ENCODE measurements at regions not wholly inside any gene's neighbourhood (a gene's known extent, or its start where the extent isn't known, plus 50 kb on each side); places are given as distances from the start of the nearest gene placed in this dataset.
"Not testable (repeated sequence)": the region's sequence is repeated elsewhere in the genome, so short reads cannot be mapped to it uniquely, and the experiment has no call there.

DNA sequence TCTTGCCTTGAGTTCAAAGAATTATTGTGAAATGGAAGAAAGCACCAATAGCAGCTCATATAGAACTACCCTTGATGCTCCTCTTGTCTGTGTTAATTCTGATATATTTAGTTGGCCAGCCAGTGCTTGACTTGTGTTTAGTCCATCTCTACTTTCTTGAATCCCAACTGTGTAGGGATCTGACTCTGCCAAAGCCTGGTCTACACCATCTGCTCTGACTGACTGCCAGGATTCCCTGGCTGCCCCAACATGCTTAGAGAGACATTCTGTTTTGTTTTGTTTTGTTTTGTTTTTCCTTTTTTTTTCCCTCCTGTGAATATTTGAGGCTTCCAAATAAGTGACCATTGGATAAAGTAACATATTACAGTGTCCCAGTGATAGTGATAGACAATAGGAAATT lies 953.7 kb upstream of the MANEA start:
- Histone ChIP-seq H3K4me1 (ENCODE audit: control insufficient read depth in 1 of 2, insufficient read depth in 2 of 2, low read length in 2 of 2) (no peaks in the 10 kb centered on the region), H3K4me3 (ENCODE audit: low read depth in 1 of 2, low read length in 2 of 2) (no peak overlapping the region), H3K27me3 (ENCODE audit: low read depth, low read length) (no peaks in the 10 kb centered on the region), H3K36me3 (ENCODE audit: control insufficient read depth in 1 of 2, insufficient read depth in 2 of 2, low read length in 2 of 2) (no peaks in the 10 kb centered on the region), H3K27ac (ENCODE audit: low read length) (no peak overlapping the region), H3K9me3 (ENCODE audit: control insufficient read depth in 1 of 2, low read length in 2 of 2) (no peaks in the 10 kb centered on the region)

GRCh38 chr6:94622783-94623182 lies 954.6 kb upstream of the MANEA start:
- Histone ChIP-seq H3K36me3 (ENCODE audit: control insufficient read depth in 1 of 2, insufficient read depth in 2 of 2, low read length in 2 of 2) (no peaks in the 10 kb centered on the region), H3K9me3 (ENCODE audit: control insufficient read depth in 1 of 2, low read length in 2 of 2) (no peaks in the 10 kb centered on the region), H3K4me3 (ENCODE audit: low read depth in 1 of 2, low read length in 2 of 2) (no peak overlapping the region), H3K27me3 (ENCODE audit: low read depth, low read length) (no peaks in the 10 kb centered on the region), H3K4me1 (ENCODE audit: control insufficient read depth in 1 of 2, insufficient read depth in 2 of 2, low read length in 2 of 2) (no peaks in the 10 kb centered on the region), H3K27ac (ENCODE audit: low read length) (no peak overlapping the region)

GRCh38 chr6:94600636-94601035 lies 976.7 kb upstream of the MANEA start:
- Histone ChIP-seq H3K27ac (ENCODE audit: low read length) (no peak overlapping the region), H3K4me1 (ENCODE audit: control insufficient read depth in 1 of 2, insufficient read depth in 2 of 2, low read length in 2 of 2) (no peaks in the 10 kb centered on the region), H3K9me3 (ENCODE audit: control insufficient read depth in 1 of 2, low read length in 2 of 2) (no peaks in the 10 kb centered on the region), H3K27me3 (ENCODE audit: low read depth, low read length) (no peaks in the 10 kb centered on the region), H3K4me3 (ENCODE audit: low read depth in 1 of 2, low read length in 2 of 2) (no peak overlapping the region), H3K36me3 (ENCODE audit: control insufficient read depth in 1 of 2, insufficient read depth in 2 of 2, low read length in 2 of 2) (no peaks in the 10 kb centered on the region)

DNA sequence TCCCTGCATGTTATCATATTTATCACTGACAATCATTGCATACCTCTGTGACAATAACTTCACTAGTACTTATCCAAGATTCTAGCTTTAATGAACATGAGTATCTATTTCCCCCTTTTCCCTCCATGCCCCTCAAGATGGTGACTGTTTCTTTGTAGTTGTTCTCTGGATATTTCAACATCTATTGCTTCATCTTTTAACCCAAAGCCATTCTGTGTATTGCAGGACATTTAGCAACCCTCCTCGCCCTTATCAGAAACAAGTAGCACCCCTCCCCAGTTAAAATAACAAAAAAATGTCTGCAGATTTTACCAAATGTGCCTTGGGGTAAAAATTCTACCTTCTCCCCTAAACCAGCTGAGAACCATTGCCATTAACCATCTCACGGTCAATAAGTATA lies 979.8 kb upstream of the MANEA start:
- H3K36me3 ChIP-seq (ENCODE audit: control insufficient read depth in 1 of 2, insufficient read depth in 2 of 2, low read length in 2 of 2) = no peaks in the 10 kb centered on the region
- no peaks in the 10 kb centered on the region for H3K9me3 ChIP-seq (ENCODE audit: control insufficient read depth in 1 of 2, low read length in 2 of 2)
- H3K4me1 ChIP-seq (ENCODE audit: control insufficient read depth in 1 of 2, insufficient read depth in 2 of 2, low read length in 2 of 2) = no peaks in the 10 kb centered on the region
- H3K27me3 ChIP-seq (ENCODE audit: low read depth, low read length) = no peaks in the 10 kb centered on the region
- no peak overlapping the region for H3K4me3 ChIP-seq (ENCODE audit: low read depth in 1 of 2, low read length in 2 of 2)
- no peak overlapping the region for H3K27ac ChIP-seq (ENCODE audit: low read length)

- Histone ChIP-seq H3K36me3 (ENCODE audit: control insufficient read depth in 1 of 2, insufficient read depth in 2 of 2, low read length in 2 of 2) (no peaks in the 10 kb centered on the region), H3K27ac (ENCODE audit: low read length) (no peak overlapping the region), H3K9me3 (ENCODE audit: control insufficient read depth in 1 of 2, low read length in 2 of 2) (no peaks in the 10 kb centered on the region)
Observed at GRCh38 chr6:94590416-94590815, 986.9 kb upstream of the MANEA start.

DNA sequence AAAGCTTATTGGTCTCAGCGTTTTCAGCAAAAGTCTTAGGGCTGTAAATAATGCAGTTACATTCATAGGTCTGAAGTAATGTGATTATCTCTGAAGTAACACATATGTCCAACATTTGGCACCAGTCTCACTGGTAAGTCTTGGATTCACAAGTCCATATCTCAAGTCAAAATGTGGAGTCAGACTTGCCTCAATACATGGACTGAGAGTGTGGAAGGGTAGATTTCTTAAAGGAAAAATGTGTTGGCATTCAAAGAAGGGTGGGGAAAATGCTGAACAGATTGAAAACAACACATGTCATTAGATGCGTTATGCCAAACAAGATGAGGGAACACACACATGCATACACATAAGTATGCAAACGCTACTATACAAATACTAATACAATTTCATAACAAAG lies 989.0 kb upstream of the MANEA start:
- no peaks in the 10 kb centered on the region for H3K9me3 ChIP-seq (ENCODE audit: control insufficient read depth in 1 of 2, low read length in 2 of 2)
- H3K4me1 ChIP-seq (ENCODE audit: control insufficient read depth in 1 of 2, insufficient read depth in 2 of 2, low read length in 2 of 2) = no peaks in the 10 kb centered on the region
- H3K4me3 ChIP-seq (ENCODE audit: low read depth in 1 of 2, low read length in 2 of 2) = no peak overlapping the region
- H3K27ac ChIP-seq (ENCODE audit: low read length) = no peak overlapping the region
- no peaks in the 10 kb centered on the region for H3K27me3 ChIP-seq (ENCODE audit: low read depth, low read length)
- no peaks in the 10 kb centered on the region for H3K36me3 ChIP-seq (ENCODE audit: control insufficient read depth in 1 of 2, insufficient read depth in 2 of 2, low read length in 2 of 2)

More at GRCh38 chr6:94590416-94590815, 986.9 kb upstream of the MANEA start:
- Histone ChIP-seq H3K27me3 (ENCODE audit: low read depth, low read length) (no peaks in the 10 kb centered on the region), H3K4me3 (ENCODE audit: low read depth in 1 of 2, low read length in 2 of 2) (no peak overlapping the region), H3K4me1 (ENCODE audit: control insufficient read depth in 1 of 2, insufficient read depth in 2 of 2, low read length in 2 of 2) (no peaks in the 10 kb centered on the region)

DNA sequence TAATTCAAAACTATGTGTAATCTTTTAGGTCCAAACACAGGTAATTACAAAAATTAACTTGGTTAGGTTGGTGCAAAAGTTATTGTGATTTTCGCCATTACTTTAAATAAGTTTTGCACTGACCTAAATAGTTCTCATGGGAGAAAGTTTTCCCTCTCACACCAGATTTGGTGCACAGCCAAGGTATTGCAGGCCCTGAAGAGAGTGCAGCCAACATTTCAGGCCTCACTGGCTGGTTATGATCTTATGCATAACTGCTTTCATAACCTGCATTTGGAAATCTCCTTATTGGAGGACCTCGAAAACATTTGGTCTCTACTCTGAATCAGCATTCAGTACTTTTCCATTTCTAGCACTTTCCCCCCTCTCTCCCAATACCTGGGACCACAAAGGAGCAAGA lies 993.1 kb upstream of the MANEA start:
- Histone ChIP-seq H3K36me3 (ENCODE audit: control insufficient read depth in 1 of 2, insufficient read depth in 2 of 2, low read length in 2 of 2) (no peaks in the 10 kb centered on the region), H3K4me1 (ENCODE audit: control insufficient read depth in 1 of 2, insufficient read depth in 2 of 2, low read length in 2 of 2) (no peaks in the 10 kb centered on the region), H3K9me3 (ENCODE audit: control insufficient read depth in 1 of 2, low read length in 2 of 2) (no peaks in the 10 kb centered on the region), H3K27ac (ENCODE audit: low read length) (no peak overlapping the region), H3K4me3 (ENCODE audit: low read depth in 1 of 2, low read length in 2 of 2) (no peak overlapping the region), H3K27me3 (ENCODE audit: low read depth, low read length) (no peaks in the 10 kb centered on the region)

DNA sequence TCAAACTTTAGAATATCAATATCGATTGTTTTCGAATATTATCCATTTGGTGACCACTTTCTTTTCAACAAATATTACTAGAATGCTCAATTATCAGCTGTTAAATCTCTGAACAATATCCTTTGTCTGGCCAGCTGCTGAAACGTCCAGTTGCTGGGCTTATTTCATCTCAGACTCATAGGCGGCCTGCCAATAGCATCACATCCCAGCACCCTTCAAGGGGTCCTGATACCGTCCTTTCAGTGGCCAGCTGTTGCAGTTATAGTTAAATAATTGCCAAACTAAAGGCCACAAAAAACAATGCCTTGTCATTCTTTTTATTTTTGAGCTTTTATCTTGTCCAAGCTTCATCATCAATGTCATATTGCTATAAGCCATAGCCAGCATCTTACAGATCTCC lies 1006.8 kb upstream of the MANEA start:
- Histone ChIP-seq H3K4me1 (ENCODE audit: control insufficient read depth in 1 of 2, insufficient read depth in 2 of 2, low read length in 2 of 2) (no peaks in the 10 kb centered on the region), H3K36me3 (ENCODE audit: control insufficient read depth in 1 of 2, insufficient read depth in 2 of 2, low read length in 2 of 2) (no peaks in the 10 kb centered on the region), H3K27me3 (ENCODE audit: low read depth, low read length) (no peaks in the 10 kb centered on the region), H3K4me3 (ENCODE audit: low read depth in 1 of 2, low read length in 2 of 2) (no peak overlapping the region), H3K27ac (ENCODE audit: low read length) (no peak overlapping the region), H3K9me3 (ENCODE audit: control insufficient read depth in 1 of 2, low read length in 2 of 2) (no peaks in the 10 kb centered on the region)

- H3K36me3 ChIP-seq (ENCODE audit: control insufficient read depth in 1 of 2, insufficient read depth in 2 of 2, low read length in 2 of 2) = no peaks in the 10 kb centered on the region
- H3K4me1 ChIP-seq (ENCODE audit: control insufficient read depth in 1 of 2, insufficient read depth in 2 of 2, low read length in 2 of 2) = no peaks in the 10 kb centered on the region
Observed at GRCh38 chr6:94562846-94563245, 1014.5 kb upstream of the MANEA start.

DNA sequence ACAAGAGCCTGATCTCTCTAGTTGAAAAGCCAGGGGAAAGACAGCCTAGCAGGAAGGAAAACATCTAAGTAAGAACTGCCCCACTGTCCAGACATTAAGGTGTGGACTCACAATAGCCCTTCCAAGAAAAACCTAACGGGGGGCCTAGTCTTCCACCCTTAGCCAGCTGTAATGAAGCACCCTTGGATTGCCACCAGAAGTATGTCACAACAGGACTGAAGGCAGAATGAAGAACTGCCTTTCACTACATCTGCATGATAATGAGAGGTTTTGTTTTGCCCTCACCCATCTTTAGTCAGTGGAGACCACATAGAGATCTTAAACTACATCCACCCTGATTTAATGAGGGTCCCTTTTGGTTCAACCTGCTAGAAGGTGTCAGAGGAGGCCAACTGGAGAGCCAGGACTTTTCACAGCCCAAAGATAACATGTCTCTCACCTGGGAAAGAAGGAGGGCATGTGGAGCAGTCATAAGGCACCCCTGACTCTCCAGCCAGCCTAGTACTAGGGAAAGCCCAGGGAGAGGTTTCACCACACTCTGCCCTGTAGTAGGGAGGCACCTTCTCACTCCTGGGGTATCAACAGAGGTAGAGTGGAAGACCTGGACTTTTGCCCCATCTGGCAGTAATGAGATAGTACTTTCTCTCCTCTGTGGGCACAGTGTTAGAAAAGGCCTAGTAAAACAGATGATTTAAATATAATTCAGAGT lies 1017.4 kb upstream of the MANEA start:
- no peaks in the 10 kb centered on the region for H3K36me3 ChIP-seq (ENCODE audit: control insufficient read depth in 1 of 2, insufficient read depth in 2 of 2, low read length in 2 of 2)
- no peak overlapping the region for H3K27ac ChIP-seq (ENCODE audit: low read length)
- H3K9me3 ChIP-seq (ENCODE audit: control insufficient read depth in 1 of 2, low read length in 2 of 2) = no peaks in the 10 kb centered on the region
- H3K4me1 ChIP-seq (ENCODE audit: control insufficient read depth in 1 of 2, insufficient read depth in 2 of 2, low read length in 2 of 2) = no peaks in the 10 kb centered on the region
- no peaks in the 10 kb centered on the region for H3K27me3 ChIP-seq (ENCODE audit: low read depth, low read length)
- H3K4me3 ChIP-seq (ENCODE audit: low read depth in 1 of 2, low read length in 2 of 2) = no peak overlapping the region

More at GRCh38 chr6:94562846-94563245, 1014.5 kb upstream of the MANEA start:
- Histone ChIP-seq H3K4me3 (ENCODE audit: low read depth in 1 of 2, low read length in 2 of 2) (no peak overlapping the region), H3K9me3 (ENCODE audit: control insufficient read depth in 1 of 2, low read length in 2 of 2) (no peaks in the 10 kb centered on the region), H3K27me3 (ENCODE audit: low read depth, low read length) (no peaks in the 10 kb centered on the region), H3K27ac (ENCODE audit: low read length) (no peak overlapping the region)

GRCh38 chr6:94557207-94557606 lies 1020.1 kb upstream of the MANEA start:
- not testable (repeated sequence) for H3K27ac ChIP-seq (ENCODE audit: low read length); H3K27me3 ChIP-seq (ENCODE audit: low read depth, low read length); H3K9me3 ChIP-seq (ENCODE audit: control insufficient read depth in 1 of 2, low read length in 2 of 2); H3K4me1 ChIP-seq (ENCODE audit: control insufficient read depth in 1 of 2, insufficient read depth in 2 of 2, low read length in 2 of 2); H3K36me3 ChIP-seq (ENCODE audit: control insufficient read depth in 1 of 2, insufficient read depth in 2 of 2, low read length in 2 of 2); H3K4me3 ChIP-seq (ENCODE audit: low read depth in 1 of 2, low read length in 2 of 2)

GRCh38 chr6:94548201-94548600 lies 1029.1 kb upstream of the MANEA start:
- Histone ChIP-seq H3K4me1 (ENCODE audit: control insufficient read depth in 1 of 2, insufficient read depth in 2 of 2, low read length in 2 of 2) (no peaks in the 10 kb centered on the region), H3K9me3 (ENCODE audit: control insufficient read depth in 1 of 2, low read length in 2 of 2) (no peaks in the 10 kb centered on the region), H3K36me3 (ENCODE audit: control insufficient read depth in 1 of 2, insufficient read depth in 2 of 2, low read length in 2 of 2) (no peaks in the 10 kb centered on the region), H3K4me3 (ENCODE audit: low read depth in 1 of 2, low read length in 2 of 2) (no peak overlapping the region), H3K27me3 (ENCODE audit: low read depth, low read length) (no peaks in the 10 kb centered on the region), H3K27ac (ENCODE audit: low read length) (no peak overlapping the region)
